ENCODE measurements at regions not wholly inside any gene's neighbourhood (a gene's known extent, or its start where the extent isn't known, plus 50 kb on each side); places are given as distances from the start of the nearest gene placed in this dataset.

DNA sequence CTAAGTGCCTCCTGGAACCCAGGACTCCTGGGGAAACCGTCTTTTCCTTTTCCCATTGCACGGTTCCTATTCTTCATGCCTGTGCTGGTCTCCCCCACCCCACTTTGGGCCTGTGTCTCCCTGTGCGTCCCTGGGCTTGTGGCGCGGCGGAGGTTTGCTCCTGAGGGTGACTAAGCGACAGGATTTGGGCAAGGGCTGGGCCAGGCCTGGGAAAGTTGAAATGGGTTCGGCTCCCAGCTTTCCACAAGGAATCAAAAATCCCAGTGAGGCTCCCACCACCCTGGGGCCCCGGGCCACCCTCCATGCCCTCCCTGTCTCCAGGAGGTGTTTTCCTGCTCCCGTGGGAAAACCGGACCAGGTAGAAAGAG is 197.6 kb downstream of the NDUFA10 start:
- TF ChIP-seq, protein P1, sequence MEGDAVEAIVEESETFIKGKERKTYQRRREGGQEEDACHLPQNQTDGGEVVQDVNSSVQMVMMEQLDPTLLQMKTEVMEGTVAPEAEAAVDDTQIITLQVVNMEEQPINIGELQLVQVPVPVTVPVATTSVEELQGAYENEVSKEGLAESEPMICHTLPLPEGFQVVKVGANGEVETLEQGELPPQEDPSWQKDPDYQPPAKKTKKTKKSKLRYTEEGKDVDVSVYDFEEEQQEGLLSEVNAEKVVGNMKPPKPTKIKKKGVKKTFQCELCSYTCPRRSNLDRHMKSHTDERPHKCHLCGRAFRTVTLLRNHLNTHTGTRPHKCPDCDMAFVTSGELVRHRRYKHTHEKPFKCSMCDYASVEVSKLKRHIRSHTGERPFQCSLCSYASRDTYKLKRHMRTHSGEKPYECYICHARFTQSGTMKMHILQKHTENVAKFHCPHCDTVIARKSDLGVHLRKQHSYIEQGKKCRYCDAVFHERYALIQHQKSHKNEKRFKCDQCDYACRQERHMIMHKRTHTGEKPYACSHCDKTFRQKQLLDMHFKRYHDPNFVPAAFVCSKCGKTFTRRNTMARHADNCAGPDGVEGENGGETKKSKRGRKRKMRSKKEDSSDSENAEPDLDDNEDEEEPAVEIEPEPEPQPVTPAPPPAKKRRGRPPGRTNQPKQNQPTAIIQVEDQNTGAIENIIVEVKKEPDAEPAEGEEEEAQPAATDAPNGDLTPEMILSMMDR (IDR thresholded peaks at IDR 0.05): no peak
- TF ChIP-seq EZH2 (IDR thresholded peaks at IDR 0.05) (no peak), EZH2phosphoT487 (IDR thresholded peaks at IDR 0.05) (no peak)

Data from neural progenitor cell (in vitro differentiated cells).